ENCODE measurements at regions not wholly inside any gene's neighbourhood (a gene's known extent, or its start where the extent isn't known, plus 50 kb on each side); places are given as distances from the start of the nearest gene placed in this dataset.
"Not testable (repeated sequence)": the region's sequence is repeated elsewhere in the genome, so short reads cannot be mapped to it uniquely, and the experiment has no call there.

GRCh38 chr1:147388969-147389368 is 146.5 kb downstream of the CHD1L start:
- Mint-ChIP-seq H3K4me1 (ENCODE audit: unreplicated experiment) (no peaks in the 10 kb centered on the region), H3K27ac (peak overlapping the region; percentile 87), H3K36me3 (no peaks in the 10 kb centered on the region), H3K9me3 (no peaks in the 10 kb centered on the region), H3K27me3 (peaks cover 11% of the 10 kb centered on the region), H3K4me3 (no peak overlapping the region)
- no peak for DNase-seq (ENCODE audit: extremely low spot score, unreplicated experiment)
- TF ChIP-seq CTCF (conservative IDR thresholded peaks at IDR 0.05) = no peak

GRCh38 chr1:147389532-147390184 is 147.2 kb downstream of the CHD1L start:
- no peak for DNase-seq (ENCODE audit: extremely low spot score, unreplicated experiment)
- H3K9me3 Mint-ChIP-seq = no peaks in the 10 kb centered on the region
- TF ChIP-seq CTCF (conservative IDR thresholded peaks at IDR 0.05) = peak; percentile 83
- H3K4me3 Mint-ChIP-seq = no peak overlapping the region
- peak overlapping the region; percentile 59 for H3K27ac Mint-ChIP-seq
- H3K27me3 Mint-ChIP-seq = peaks cover 11% of the 10 kb centered on the region
- H3K36me3 Mint-ChIP-seq = no peaks in the 10 kb centered on the region
- H3K4me1 Mint-ChIP-seq (ENCODE audit: unreplicated experiment) = no peaks in the 10 kb centered on the region

GRCh38 chr1:147390185-147390542 is 147.7 kb downstream of the CHD1L start:
- H3K9me3 Mint-ChIP-seq = no peaks in the 10 kb centered on the region
- no peaks in the 10 kb centered on the region for H3K4me1 Mint-ChIP-seq (ENCODE audit: unreplicated experiment)
- H3K27ac Mint-ChIP-seq = peak overlapping the region; percentile 59
- H3K36me3 Mint-ChIP-seq = no peaks in the 10 kb centered on the region
- peaks cover 8% of the 10 kb centered on the region for H3K27me3 Mint-ChIP-seq
- H3K4me3 Mint-ChIP-seq = no peak overlapping the region
- no peak for DNase-seq (ENCODE audit: extremely low spot score, unreplicated experiment)
- TF ChIP-seq CTCF (conservative IDR thresholded peaks at IDR 0.05) = peak; percentile 39

- Mint-ChIP-seq H3K27me3 (peaks cover 3% of the 10 kb centered on the region), H3K36me3 (no peaks in the 10 kb centered on the region), H3K27ac (no peak overlapping the region), H3K9me3 (no peaks in the 10 kb centered on the region), H3K4me3 (no peak overlapping the region), H3K4me1 (ENCODE audit: unreplicated experiment) (no peaks in the 10 kb centered on the region)
- TF ChIP-seq CTCF (conservative IDR thresholded peaks at IDR 0.05) = no peak
- DNase-seq (ENCODE audit: extremely low spot score, unreplicated experiment) = no peak
These were observed 148.6 kb downstream of the CHD1L start for GRCh38 chr1:147391114-147391513.

GRCh38 chr1:147402326-147403045 is 138.8 kb upstream of the BCL9 start:
- not testable (repeated sequence) for H3K4me3 Mint-ChIP-seq; H3K4me1 Mint-ChIP-seq (ENCODE audit: unreplicated experiment); H3K9me3 Mint-ChIP-seq; DNase-seq (ENCODE audit: extremely low spot score, unreplicated experiment); H3K36me3 Mint-ChIP-seq; H3K27ac Mint-ChIP-seq; H3K27me3 Mint-ChIP-seq

GRCh38 chr1:147404344-147404743 is 137.0 kb upstream of the BCL9 start:
- H3K27ac Mint-ChIP-seq; H3K9me3 Mint-ChIP-seq; H3K27me3 Mint-ChIP-seq; H3K4me1 Mint-ChIP-seq (ENCODE audit: unreplicated experiment); DNase-seq (ENCODE audit: extremely low spot score, unreplicated experiment); H3K4me3 Mint-ChIP-seq; H3K36me3 Mint-ChIP-seq: not testable (repeated sequence)

Data from type B pancreatic cell (in vitro differentiated cells).